RWPE2 (cell line): ENCODE measurements at regions not wholly inside any gene's neighbourhood (a gene's known extent, or its start where the extent isn't known, plus 50 kb on each side); places are given as distances from the start of the nearest gene placed in this dataset.
"Not testable (repeated sequence)": the region's sequence is repeated elsewhere in the genome, so short reads cannot be mapped to it uniquely, and the experiment has no call there.

Experiments
- ATAC-seq: fragments of 200-7000 bp; cut with Tn5 transposase; 3 replicates; pipeline ENCODE4 v1.9.1; 2021; ENCODE audit warnings: low read depth
- DNase-seq: peaks from one replicate; pipeline ENCODE4 v3.0.0-alpha.2; 2020; ENCODE audit warnings: low spot score
- H3K27ac ChIP-seq: fragments of 450-650 bp; 2 replicates; pipeline ENCODE4 v1.5.1; 2017; ENCODE audit warnings: mild to moderate bottlenecking; ENCODE audit not compliant: poor library complexity, severe bottlenecking
- H3K27me3 ChIP-seq: fragments of 250-450 bp; sonication (Bioruptor Pico); 2 replicates; pipeline ENCODE4 v1.5.1; 2021; ENCODE audit warnings: mild to moderate bottlenecking, moderate library complexity; ENCODE audit not compliant: insufficient read depth, poor library complexity, severe bottlenecking
- H3K36me3 ChIP-seq: fragments of 250-450 bp; sonication (Bioruptor Pico); 2 replicates; pipeline ENCODE4 v1.5.1; 2020; ENCODE audit warnings: low read depth, mild to moderate bottlenecking, moderate library complexity
- H3K4me1 ChIP-seq: fragments of 250-450 bp; sonication (Bioruptor Pico); 2 replicates; pipeline ENCODE4 v1.5.1; 2021; ENCODE audit warnings: mild to moderate bottlenecking, moderate library complexity; ENCODE audit not compliant: insufficient read depth, poor library complexity, severe bottlenecking
- H3K4me3 ChIP-seq: fragments of 250-450 bp; sonication (Bioruptor Pico); 2 replicates; pipeline ENCODE4 v1.5.1; 2021; ENCODE audit warnings: mild to moderate bottlenecking, moderate library complexity; ENCODE audit not compliant: severe bottlenecking
- H3K9me3 ChIP-seq: fragments of 250-450 bp; sonication (Bioruptor Pico); 2 replicates; pipeline ENCODE4 v1.5.1; 2021; ENCODE audit warnings: mild to moderate bottlenecking, moderate library complexity; ENCODE audit not compliant: severe bottlenecking
- TF ChIP-seq, protein P1 (sequence below): fragments of 450-650 bp; IDR thresholded peaks from one replicate; pipeline ENCODE4 v1.5.1; 2017; ENCODE audit warnings: mild to moderate bottlenecking, moderate library complexity; ENCODE audit not compliant: poor library complexity, severe bottlenecking

DNA sequence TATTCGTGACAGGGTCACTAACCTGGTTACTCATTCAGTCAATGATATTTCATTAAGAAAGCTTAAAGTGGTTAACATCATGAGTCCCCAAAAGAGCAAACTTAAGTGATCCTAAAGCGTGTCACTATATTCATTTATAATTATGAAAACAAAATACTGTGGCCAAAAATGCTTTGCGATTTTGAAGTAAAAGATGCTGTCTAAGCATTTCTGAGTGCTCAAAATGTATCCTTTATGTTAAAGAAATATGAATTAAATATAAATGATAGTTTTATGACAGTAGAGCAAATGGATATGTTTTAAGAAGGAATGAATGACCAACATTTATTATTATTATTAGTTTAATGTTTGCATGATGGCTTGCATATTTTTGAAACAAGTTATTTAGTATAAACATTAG lies 72.6 kb upstream of the CDC42EP3 start:
- H3K9me3 ChIP-seq: no peaks in the 10 kb centered on the region
- H3K4me1 ChIP-seq: no peaks in the 10 kb centered on the region
- no peaks in the 10 kb centered on the region for H3K27me3 ChIP-seq
- no peak overlapping the region for H3K27ac ChIP-seq
- H3K36me3 ChIP-seq: no peaks in the 10 kb centered on the region
- no peak for ATAC-seq
- DNase-seq: no peak
- no peak overlapping the region for H3K4me3 ChIP-seq
- TF ChIP-seq, protein P1, sequence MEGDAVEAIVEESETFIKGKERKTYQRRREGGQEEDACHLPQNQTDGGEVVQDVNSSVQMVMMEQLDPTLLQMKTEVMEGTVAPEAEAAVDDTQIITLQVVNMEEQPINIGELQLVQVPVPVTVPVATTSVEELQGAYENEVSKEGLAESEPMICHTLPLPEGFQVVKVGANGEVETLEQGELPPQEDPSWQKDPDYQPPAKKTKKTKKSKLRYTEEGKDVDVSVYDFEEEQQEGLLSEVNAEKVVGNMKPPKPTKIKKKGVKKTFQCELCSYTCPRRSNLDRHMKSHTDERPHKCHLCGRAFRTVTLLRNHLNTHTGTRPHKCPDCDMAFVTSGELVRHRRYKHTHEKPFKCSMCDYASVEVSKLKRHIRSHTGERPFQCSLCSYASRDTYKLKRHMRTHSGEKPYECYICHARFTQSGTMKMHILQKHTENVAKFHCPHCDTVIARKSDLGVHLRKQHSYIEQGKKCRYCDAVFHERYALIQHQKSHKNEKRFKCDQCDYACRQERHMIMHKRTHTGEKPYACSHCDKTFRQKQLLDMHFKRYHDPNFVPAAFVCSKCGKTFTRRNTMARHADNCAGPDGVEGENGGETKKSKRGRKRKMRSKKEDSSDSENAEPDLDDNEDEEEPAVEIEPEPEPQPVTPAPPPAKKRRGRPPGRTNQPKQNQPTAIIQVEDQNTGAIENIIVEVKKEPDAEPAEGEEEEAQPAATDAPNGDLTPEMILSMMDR: no peak

DNA sequence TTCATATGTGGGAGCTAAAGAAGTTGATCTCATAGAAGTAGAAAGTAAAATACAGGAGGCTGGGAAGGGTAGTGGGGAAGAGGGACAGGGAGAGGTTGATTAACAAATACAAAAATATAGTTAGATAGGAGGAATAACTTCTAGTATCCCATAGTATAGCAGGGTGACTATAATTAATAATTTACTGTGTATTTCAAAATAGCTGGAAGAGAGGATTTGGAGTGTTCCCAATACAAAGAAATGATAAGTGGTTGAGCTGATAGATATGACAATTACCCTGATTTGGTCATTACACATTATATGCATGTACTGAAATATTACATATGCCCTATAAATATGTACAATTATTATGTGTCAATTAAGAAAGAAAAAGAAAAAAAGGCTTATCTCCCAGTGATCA lies 73.5 kb upstream of the CDC42EP3 start:
- not testable (repeated sequence) for H3K36me3 ChIP-seq, ATAC-seq, H3K27me3 ChIP-seq, H3K9me3 ChIP-seq, H3K4me3 ChIP-seq, DNase-seq, H3K4me1 ChIP-seq, H3K27ac ChIP-seq

DNA sequence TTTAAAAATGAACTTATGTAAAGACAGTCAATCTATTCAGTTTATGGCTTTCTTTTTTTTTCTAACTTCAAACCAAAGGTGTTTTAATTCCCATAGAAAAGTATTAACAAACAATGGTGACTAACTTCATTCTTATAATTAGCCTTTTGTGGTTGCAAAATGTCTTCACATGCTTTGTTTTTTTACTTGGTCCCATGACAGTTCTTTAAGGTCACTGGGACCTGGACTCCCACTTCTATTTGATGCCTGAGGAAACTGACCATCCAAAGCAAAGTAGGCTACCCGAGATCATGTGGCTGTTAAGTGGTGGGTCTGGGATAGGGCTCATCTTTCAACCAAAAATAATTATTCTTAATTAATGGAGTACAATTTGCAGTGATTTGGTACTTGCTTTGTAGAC lies 74.6 kb upstream of the CDC42EP3 start:
- not testable (repeated sequence) for ATAC-seq, H3K27me3 ChIP-seq, H3K9me3 ChIP-seq, DNase-seq, H3K4me3 ChIP-seq, H3K4me1 ChIP-seq, H3K27ac ChIP-seq, H3K36me3 ChIP-seq

DNA sequence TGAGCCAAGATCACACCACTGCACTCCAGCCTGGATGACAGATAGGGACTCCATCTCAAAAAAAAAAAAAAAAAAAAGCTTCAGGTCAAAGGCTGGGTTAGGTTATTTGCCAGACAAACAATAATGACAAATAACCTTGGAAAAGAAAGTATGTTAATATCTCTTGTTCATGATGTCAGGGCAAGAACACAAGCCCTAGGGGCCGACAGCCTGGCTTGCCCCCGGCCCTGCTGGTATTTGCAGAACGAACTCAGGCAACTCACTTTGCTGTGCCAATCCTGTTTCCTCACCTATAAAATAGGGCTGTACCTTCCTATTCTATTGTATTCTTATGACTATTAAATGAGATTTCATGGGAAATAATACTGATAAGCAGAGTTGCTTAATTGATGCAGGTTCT lies 75.4 kb upstream of the CDC42EP3 start:
- DNase-seq: no peak
- no peaks in the 10 kb centered on the region for H3K4me1 ChIP-seq
- no peaks in the 10 kb centered on the region for H3K9me3 ChIP-seq
- no peak for ATAC-seq
- TF ChIP-seq, protein P1: no peak
- no peaks in the 10 kb centered on the region for H3K27me3 ChIP-seq
- H3K36me3 ChIP-seq: no peaks in the 10 kb centered on the region
- no peak overlapping the region for H3K27ac ChIP-seq
- no peak overlapping the region for H3K4me3 ChIP-seq

DNA sequence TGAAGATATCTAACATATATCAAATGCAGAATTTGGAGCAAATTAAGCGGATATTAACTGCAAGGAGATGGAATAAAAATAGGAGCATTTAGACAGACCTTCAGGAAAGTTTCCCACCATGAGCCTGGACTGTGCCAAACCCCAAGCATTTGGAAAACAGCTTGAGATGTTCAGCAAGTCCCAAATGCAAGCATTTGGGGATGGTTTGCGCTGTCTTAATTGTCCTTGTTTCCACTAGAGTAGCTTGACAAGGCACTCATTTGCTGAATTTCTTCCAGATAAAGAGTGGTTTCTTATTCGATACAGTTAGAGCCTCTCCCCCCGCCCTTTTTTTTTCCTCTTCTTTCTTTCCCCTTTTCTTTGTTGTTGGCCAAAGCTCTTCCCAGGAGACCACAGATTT lies 77.1 kb upstream of the CDC42EP3 start:
- H3K27ac ChIP-seq: no peak overlapping the region
- ATAC-seq (no peak), DNase-seq (no peak)
- H3K4me1 ChIP-seq: no peaks in the 10 kb centered on the region
- H3K9me3 ChIP-seq: no peaks in the 10 kb centered on the region
- TF ChIP-seq, protein P1: no peak
- no peaks in the 10 kb centered on the region for H3K27me3 ChIP-seq
- H3K4me3 ChIP-seq: no peak overlapping the region
- H3K36me3 ChIP-seq: no peaks in the 10 kb centered on the region

DNA sequence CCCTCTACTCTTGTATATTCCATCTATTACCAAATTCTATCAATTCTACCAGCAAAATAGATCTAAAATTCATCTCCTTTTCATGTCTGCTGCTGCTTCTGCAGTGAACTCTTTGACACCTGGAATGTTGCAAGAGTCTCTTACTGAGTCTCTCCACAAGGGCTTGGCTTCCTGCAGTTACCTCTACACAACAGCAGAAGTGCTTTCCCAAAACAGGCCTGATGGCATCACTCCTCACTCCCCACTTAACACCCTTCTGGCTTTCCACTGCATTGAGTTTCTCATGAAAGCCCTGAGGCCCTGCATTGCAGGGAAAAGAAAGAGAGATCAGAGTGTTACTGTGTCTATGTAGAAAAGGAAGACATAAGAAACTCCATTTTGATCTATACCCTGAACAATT lies 78.8 kb upstream of the CDC42EP3 start:
- not testable (repeated sequence) for H3K4me3 ChIP-seq, H3K4me1 ChIP-seq, H3K9me3 ChIP-seq, H3K27ac ChIP-seq, H3K27me3 ChIP-seq, ATAC-seq, DNase-seq, H3K36me3 ChIP-seq
